Testis (tissue), 2 donors: ENCODE measurements at regions not wholly inside any gene's neighbourhood (a gene's known extent, or its start where the extent isn't known, plus 50 kb on each side); places are given as distances from the start of the nearest gene placed in this dataset.

Source experiments
- DNase-seq: peaks from one replicate; pipeline ENCODE4 v3.0.0-alpha.2; 2019
- H3K27ac ChIP-seq, 2 donors: fragments of 200-600 bp; sonication (generic); one replicate each; pipeline ENCODE4 v1.5.1; 2019
- H3K27me3 ChIP-seq: fragments of 200-600 bp; sonication (generic); one replicate; pipeline ENCODE4 v1.5.1; 2019
- H3K36me3 ChIP-seq: fragments of 200-600 bp; sonication (generic); one replicate; pipeline ENCODE4 v1.5.1; 2017; ENCODE audit warnings: low read depth; ENCODE audit errors: missing control alignments
- H3K4me1 ChIP-seq: fragments of 200-600 bp; sonication (generic); one replicate; pipeline ENCODE4 v1.5.1; 2019
- H3K4me3 ChIP-seq, 2 donors: fragments of 200-600 bp; sonication (generic); one replicate each; pipeline ENCODE4 v1.5.1; 2017 to 2019
- H3K9me3 ChIP-seq: fragments of 200-600 bp; sonication (generic); one replicate; pipeline ENCODE4 v1.5.1; 2017
- CTCF ChIP-seq, 3 experiments: fragments of 450-650 bp in 2 of 3; fragments of 200-600 bp in 1 of 3; sonication (generic) in 1 of 3; IDR thresholded peaks; one replicate each; pipeline ENCODE4 v1.5.1; 2016 to 2019; ENCODE audit warnings: antibody characterized with exemption in 3 of 3, mild to moderate bottlenecking in 2 of 3, moderate library complexity in 1 of 3
- POLR2A ChIP-seq: fragments of 450-650 bp; IDR thresholded peaks from one replicate; pipeline ENCODE4 v1.6.1; 2017; ENCODE audit warnings: antibody characterized with exemption, mild to moderate bottlenecking, moderate library complexity
- WGBS, 2 donors: methylation state at CpG; one replicate each; pipeline ENCODE4 v1.1.5; 2018; 5-methylcytosine and 5-hydroxymethylcytosine counted together
- intact Hi-C: fragments of 100-400 bp; cut with DNase I; formaldehyde crosslinking; loops from one replicate; pipeline ENCODE4 v1.15.1; 2023; ENCODE audit warnings: low total_unique reads

GRCh38 chr16:73192232-73192894 is 144.4 kb upstream of the ZFHX3 start:
- no peak for DNase-seq
- intact Hi-C loops = no loop called here
- WGBS, 2 donors = 61 to 76% methylated on average over 19 of the region's 19 CpGs

GRCh38 chr16:73191660-73192046 is 143.7 kb upstream of the ZFHX3 start:
- intact Hi-C loops = no loop called here

More at GRCh38 chr16:73192232-73192894, 144.4 kb upstream of the ZFHX3 start:
- H3K4me1 ChIP-seq = no peaks in the 10 kb centered on the region
- no peaks in the 10 kb centered on the region for H3K27me3 ChIP-seq
- no peaks in the 10 kb centered on the region for H3K36me3 ChIP-seq
- H3K9me3 ChIP-seq = no peaks in the 10 kb centered on the region
- H3K27ac ChIP-seq = no peak overlapping the region
- no peak for TF ChIP-seq CTCF (IDR thresholded peaks at IDR 0.05)
- TF ChIP-seq POLR2A = no peak
- H3K4me3 ChIP-seq = no peak overlapping the region

GRCh38 chr16:73190688-73191659 is 143.0 kb upstream of the ZFHX3 start:
- DNase-seq = no peak

More at GRCh38 chr16:73191660-73192046, 143.7 kb upstream of the ZFHX3 start:
- 78 to 80% methylated on average over 7 to 8 of the region's 8 CpGs for WGBS, 2 donors
- Histone ChIP-seq H3K4me1 (peaks cover 4% of the 10 kb centered on the region), H3K4me3 (no peak overlapping the region), H3K27ac (no peak overlapping the region), H3K27me3 (no peaks in the 10 kb centered on the region), H3K36me3 (no peaks in the 10 kb centered on the region), H3K9me3 (no peaks in the 10 kb centered on the region)
- TF ChIP-seq POLR2A = no peak
- TF ChIP-seq CTCF (IDR thresholded peaks at IDR 0.05) = no peak
- DNase-seq = no peak

GRCh38 chr16:73190256-73190655 is 142.3 kb upstream of the ZFHX3 start:
- Histone ChIP-seq H3K9me3 (no peaks in the 10 kb centered on the region), H3K4me3 (no peak overlapping the region), H3K27ac (no peak overlapping the region), H3K36me3 (no peaks in the 10 kb centered on the region), H3K4me1 (peaks cover 4% of the 10 kb centered on the region), H3K27me3 (no peaks in the 10 kb centered on the region)
- intact Hi-C loops = no loop called here
- no peak for DNase-seq
- 90 to 91% methylated on average over 2 of the region's 2 CpGs for WGBS, 2 donors
- no peak for TF ChIP-seq CTCF (IDR thresholded peaks at IDR 0.05)
- TF ChIP-seq POLR2A = no peak

More at GRCh38 chr16:73190688-73191659, 143.0 kb upstream of the ZFHX3 start:
- intact Hi-C loops = no loop called here
- WGBS, 2 donors = 74 to 77% methylated on average over 19 of the region's 19 CpGs
- Histone ChIP-seq H3K27ac (no peak overlapping the region), H3K36me3 (no peaks in the 10 kb centered on the region), H3K9me3 (no peaks in the 10 kb centered on the region), H3K4me3 (no peak overlapping the region), H3K4me1 (peaks cover 4% of the 10 kb centered on the region), H3K27me3 (no peaks in the 10 kb centered on the region)
- TF ChIP-seq POLR2A = no peak
- no peak for TF ChIP-seq CTCF (IDR thresholded peaks at IDR 0.05)
